ENCODE measurements at regions not wholly inside any gene's neighbourhood (a gene's known extent, or its start where the extent isn't known, plus 50 kb on each side); places are given as distances from the start of the nearest gene placed in this dataset.

DNA sequence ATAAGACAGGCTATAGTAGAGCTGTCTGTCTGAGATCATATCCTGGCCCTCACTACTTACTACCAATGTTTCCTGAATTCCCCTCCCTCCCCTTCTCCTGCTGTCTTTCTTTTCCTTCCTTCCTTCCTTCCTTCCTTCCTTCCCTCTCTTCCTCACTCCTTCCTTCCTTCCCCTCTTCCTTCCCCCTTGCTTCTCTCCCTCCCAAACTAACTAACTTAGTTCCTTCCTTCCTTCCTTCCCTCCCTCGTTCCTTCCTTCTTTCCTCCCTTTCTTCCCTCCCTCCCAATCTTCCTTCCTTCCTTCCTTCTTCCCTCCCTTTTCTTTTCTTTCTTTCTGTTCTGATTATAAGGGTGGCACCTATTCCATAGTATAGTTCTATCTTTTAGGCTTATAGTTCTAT lies 150.0 kb upstream of the GDNF start:
- TF ChIP-seq, protein P1, sequence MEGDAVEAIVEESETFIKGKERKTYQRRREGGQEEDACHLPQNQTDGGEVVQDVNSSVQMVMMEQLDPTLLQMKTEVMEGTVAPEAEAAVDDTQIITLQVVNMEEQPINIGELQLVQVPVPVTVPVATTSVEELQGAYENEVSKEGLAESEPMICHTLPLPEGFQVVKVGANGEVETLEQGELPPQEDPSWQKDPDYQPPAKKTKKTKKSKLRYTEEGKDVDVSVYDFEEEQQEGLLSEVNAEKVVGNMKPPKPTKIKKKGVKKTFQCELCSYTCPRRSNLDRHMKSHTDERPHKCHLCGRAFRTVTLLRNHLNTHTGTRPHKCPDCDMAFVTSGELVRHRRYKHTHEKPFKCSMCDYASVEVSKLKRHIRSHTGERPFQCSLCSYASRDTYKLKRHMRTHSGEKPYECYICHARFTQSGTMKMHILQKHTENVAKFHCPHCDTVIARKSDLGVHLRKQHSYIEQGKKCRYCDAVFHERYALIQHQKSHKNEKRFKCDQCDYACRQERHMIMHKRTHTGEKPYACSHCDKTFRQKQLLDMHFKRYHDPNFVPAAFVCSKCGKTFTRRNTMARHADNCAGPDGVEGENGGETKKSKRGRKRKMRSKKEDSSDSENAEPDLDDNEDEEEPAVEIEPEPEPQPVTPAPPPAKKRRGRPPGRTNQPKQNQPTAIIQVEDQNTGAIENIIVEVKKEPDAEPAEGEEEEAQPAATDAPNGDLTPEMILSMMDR (IDR thresholded peaks at IDR 0.05) = no peak
- TF ChIP-seq ZFX (IDR thresholded peaks at IDR 0.05; ENCODE audit: borderline replicate concordance) = no peak

All from 22Rv1 (cell line).